RPMI8226 (cell line): ENCODE measurements at regions not wholly inside any gene's neighbourhood (a gene's known extent, or its start where the extent isn't known, plus 50 kb on each side); places are given as distances from the start of the nearest gene placed in this dataset.
"Not testable (repeated sequence)": the region's sequence is repeated elsewhere in the genome, so short reads cannot be mapped to it uniquely, and the experiment has no call there.

Experiments used
- DNase-seq: peaks from one replicate; pipeline ENCODE4 v3.0.0-alpha.2; 2015

GRCh38 chr18:49692906-49693716 lies 120.2 kb downstream of the ACAA2 start:
- DNase-seq = no peak

- DNase-seq = no peak
Measured at GRCh38 chr18:49691177-49691608, 122.1 kb downstream of the ACAA2 start.

- no peak for DNase-seq
Measured at GRCh38 chr18:49690312-49690711, 123.0 kb downstream of the ACAA2 start.

- no peak for DNase-seq
Measured at GRCh38 chr18:49685231-49685942, 123.5 kb downstream of the LIPG start.

- DNase-seq = not testable (repeated sequence)
Measured at GRCh38 chr18:49682803-49683190, 120.9 kb downstream of the LIPG start.

GRCh38 chr18:49682173-49682802 lies 120.4 kb downstream of the LIPG start:
- no peak for DNase-seq

GRCh38 chr18:49681387-49681786 lies 119.5 kb downstream of the LIPG start:
- DNase-seq = no peak

- no peak for DNase-seq
Measured at GRCh38 chr18:49678440-49678839, 116.6 kb downstream of the LIPG start.

GRCh38 chr18:49677762-49678413 lies 116.0 kb downstream of the LIPG start:
- no peak for DNase-seq

GRCh38 chr18:49677081-49677480 lies 115.2 kb downstream of the LIPG start:
- DNase-seq = no peak

- no peak for DNase-seq
Measured at GRCh38 chr18:49673281-49673680, 111.4 kb downstream of the LIPG start.

GRCh38 chr18:49672853-49673252 lies 111.0 kb downstream of the LIPG start:
- no peak for DNase-seq

GRCh38 chr18:49669403-49669802 lies 107.5 kb downstream of the LIPG start:
- DNase-seq = no peak

- DNase-seq = no peak
Measured at GRCh38 chr18:49668574-49669275, 106.9 kb downstream of the LIPG start.

GRCh38 chr18:49667462-49667861 lies 105.6 kb downstream of the LIPG start:
- no peak for DNase-seq

GRCh38 chr18:49666045-49666775 lies 104.4 kb downstream of the LIPG start:
- DNase-seq = no peak

- no peak for DNase-seq
Measured at GRCh38 chr18:49663899-49664890, 102.3 kb downstream of the LIPG start.

GRCh38 chr18:49662506-49662905 lies 100.6 kb downstream of the LIPG start:
- no peak for DNase-seq

- DNase-seq = no peak
Measured at GRCh38 chr18:49658823-49659404, 97.1 kb downstream of the LIPG start.

GRCh38 chr18:49656073-49656692 lies 94.3 kb downstream of the LIPG start:
- DNase-seq = no peak
